SH-SY5Y (cell line): ENCODE measurements at regions not wholly inside any gene's neighbourhood (a gene's known extent, or its start where the extent isn't known, plus 50 kb on each side); places are given as distances from the start of the nearest gene placed in this dataset.

ENCODE experiments used
- GATA2 ChIP-seq: IDR thresholded peaks from 2 replicates; pipeline ENCODE4 v1.6.1; 2011; ENCODE audit warnings: mild to moderate bottlenecking, low read depth, low read length
- GATA3 ChIP-seq: IDR thresholded peaks from 2 replicates; pipeline ENCODE4 v1.6.1; 2011; ENCODE audit warnings: low read depth, mild to moderate bottlenecking, low read length, moderate library complexity

DNA sequence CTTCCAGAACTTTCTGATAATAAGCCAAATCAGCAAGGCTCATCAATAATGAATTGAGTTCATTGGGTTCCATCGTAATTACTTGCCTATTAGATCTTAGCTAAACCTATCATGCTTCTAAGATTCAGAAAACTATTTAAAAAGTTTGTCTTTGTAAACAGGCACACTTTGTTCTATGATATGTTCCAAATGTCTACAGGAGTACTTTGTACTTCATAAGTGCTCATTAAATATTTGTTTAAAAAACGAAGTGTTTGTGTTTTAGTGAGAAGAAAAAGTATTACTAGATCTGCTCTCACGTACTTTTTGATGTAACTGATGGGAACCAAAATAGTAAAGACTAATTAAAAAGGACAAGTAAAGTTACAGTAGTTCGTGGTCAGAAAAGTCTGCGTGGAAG is 172.8 kb upstream of the FLRT2 start:
- no peak for TF ChIP-seq GATA3
- TF ChIP-seq GATA2 = no peak
